GM12878 (cell line): ENCODE measurements at regions not wholly inside any gene's neighbourhood (a gene's known extent, or its start where the extent isn't known, plus 50 kb on each side); places are given as distances from the start of the nearest gene placed in this dataset.

ENCODE experiments used
- ATAC-seq: fragments of 200-7000 bp; cut with Tn5 transposase; 3 replicates; pipeline ENCODE4 v1.9.1; 2020; ENCODE audit warnings: mild to moderate bottlenecking, moderate library complexity
- BruUV-seq: library from RNA; stranded (reverse); fragments of 400-500 nt; replicated peaks from 2 replicates; lab custom pipeline; 2021; lab: Mats Ljungman, UMichigan
- CTCF ChIA-PET: fragments of 300-600 bp; sonication (Branson Sonifier 250); formaldehyde crosslinking; extraction: SDS; loops from one replicate; lab custom pipeline; 2021; ENCODE audit warnings: inconsistent platforms; lab: Yijun Ruan, JAX
- POLR2A ChIA-PET: fragments of 350-600 bp; formaldehyde crosslinking; extraction: SDS; loops from one replicate; lab custom pipeline; 2021; ENCODE audit warnings: inconsistent platforms; lab: Charles Lee
- RAD21 ChIA-PET: fragments of 300-600 bp; sonication (Branson Sonifier 250); formaldehyde crosslinking; loops from one replicate; lab custom pipeline; 2023; ENCODE audit warnings: antibody characterized with exemption; ENCODE audit not compliant: unreplicated experiment; lab: Charles Lee
- SMC1A ChIA-PET: fragments of 300-600 bp; sonication (Branson Sonifier 250); formaldehyde crosslinking; loops from one replicate; lab custom pipeline; 2023; ENCODE audit not compliant: unreplicated experiment, uncharacterized antibody; lab: Charles Lee
- DNase-seq: peaks from one replicate; pipeline ENCODE4 v3.0.0-alpha.2; 2011; ENCODE audit warnings: low read depth, low spot score
- FAIRE-seq: peaks from 3 replicates; lab custom pipeline; 2011; peaks lifted over from hg19 to GRCh38; lab: Jason Lieb, UNC
- H2AFZ ChIP-seq: 2 replicates; pipeline ENCODE4 v1.6.0; 2011; ENCODE audit warnings: low read depth, low read length, control low read depth; ENCODE audit not compliant: control insufficient read depth
- H3K27ac ChIP-seq: 2 replicates; pipeline ENCODE4 v1.5.1; 2011; ENCODE audit warnings: control low read depth; ENCODE audit not compliant: control insufficient read depth, insufficient read depth
- H3K27me3 ChIP-seq, 2 experiments: replicated peaks in 1 of 2; 2 replicates each; pipeline versions ENCODE4 v1.6.0 to v1.6.1; 2011; ENCODE audit warnings: low read length in 1 of 2; ENCODE audit not compliant: control insufficient read depth in 2 of 2, insufficient read depth in 2 of 2
- H3K36me3 ChIP-seq, 2 experiments: 2 replicates each; pipeline ENCODE4 v1.5.1; 2011; ENCODE audit warnings: low read length in 1 of 2; ENCODE audit not compliant: control insufficient read depth in 2 of 2, insufficient read depth in 2 of 2
- H3K4me1 ChIP-seq: 2 replicates; pipeline ENCODE4 v1.6.1; 2011; ENCODE audit warnings: mild to moderate bottlenecking, low read length, moderate library complexity, mixed read lengths; ENCODE audit not compliant: control insufficient read depth, insufficient read depth
- H3K4me2 ChIP-seq: 2 replicates; pipeline ENCODE4 v1.6.0; 2011; ENCODE audit warnings: control low read depth; ENCODE audit not compliant: control insufficient read depth, insufficient read depth
- H3K4me3 ChIP-seq: fragments of 200-600 bp; sonication (generic); 2 replicates; pipeline ENCODE4 v1.5.1; 2016
- H3K79me2 ChIP-seq: 2 replicates; pipeline ENCODE4 v1.6.0; 2011; ENCODE audit warnings: low read length; ENCODE audit not compliant: control insufficient read depth, insufficient read depth
- H3K9ac ChIP-seq: 2 replicates; pipeline ENCODE4 v1.8.0; 2011; ENCODE audit warnings: low read length, control low read depth, mixed read lengths; ENCODE audit not compliant: control insufficient read depth, insufficient read depth
- H3K9me3 ChIP-seq: replicated peaks from 3 replicates; pipeline ENCODE4 v1.5.1; 2011; ENCODE audit warnings: mild to moderate bottlenecking, low read length; ENCODE audit not compliant: control insufficient read depth, insufficient read depth
- H4K20me1 ChIP-seq: 2 replicates; pipeline ENCODE4 v1.6.0; 2011; ENCODE audit not compliant: control insufficient read depth, insufficient read depth
- ASH2L ChIP-seq: fragments of 300-600, 200-600 bp; sonication (generic); IDR thresholded peaks from 2 replicates; pipeline ENCODE4 v1.6.1; 2017; ENCODE audit warnings: low read depth, mild to moderate bottlenecking, borderline replicate concordance
- ATF7 ChIP-seq: fragments of 450-650 bp; IDR thresholded peaks from 2 replicates; pipeline ENCODE4 v1.6.1; 2016; ENCODE audit warnings: low read depth, mild to moderate bottlenecking
- CUX1 ChIP-seq: IDR thresholded peaks from 2 replicates; pipeline ENCODE4 v1.6.1; 2012; ENCODE audit warnings: improper control_type of control experiment, low read depth, low read length; ENCODE audit not compliant: insufficient replicate concordance
- GATAD2B ChIP-seq: fragments of 450-650 bp; conservative IDR thresholded peaks from 2 replicates; pipeline ENCODE4 v1.6.1; 2017; ENCODE audit warnings: low read depth, mild to moderate bottlenecking, moderate library complexity
- IRF3 ChIP-seq: fragments of 450-650 bp; IDR thresholded peaks from 2 replicates; pipeline ENCODE4 v1.6.1; 2014; ENCODE audit warnings: mild to moderate bottlenecking
- JUNB ChIP-seq: IDR thresholded peaks from 2 replicates; pipeline ENCODE4 v1.6.1; 2016; ENCODE audit warnings: antibody characterized with exemption, mild to moderate bottlenecking
- JUND ChIP-seq: IDR thresholded peaks from 2 replicates; pipeline ENCODE4 v1.6.1; 2012; ENCODE audit warnings: low read depth, mild to moderate bottlenecking, low read length, improper control_type of control experiment, moderate library complexity
- MEF2A ChIP-seq: IDR thresholded peaks from 2 replicates; pipeline ENCODE4 v1.6.1; 2011; ENCODE audit warnings: low read depth, mild to moderate bottlenecking, low read length, moderate library complexity; ENCODE audit not compliant: insufficient read depth
- MTA2 ChIP-seq: fragments of 450-650 bp; IDR thresholded peaks from 2 replicates; pipeline ENCODE4 v1.6.1; 2016; ENCODE audit warnings: low read depth, mild to moderate bottlenecking, moderate library complexity
- NR2F1 ChIP-seq: fragments of 450-650 bp; conservative IDR thresholded peaks from 2 replicates; pipeline ENCODE4 v1.6.1; 2017; ENCODE audit warnings: mild to moderate bottlenecking
- PAX8 ChIP-seq: fragments of 450-650 bp; IDR thresholded peaks from 2 replicates; pipeline ENCODE4 v1.6.1; 2017; ENCODE audit warnings: mild to moderate bottlenecking, moderate library complexity
- POU2F2 ChIP-seq: IDR thresholded peaks from 3 replicates; pipeline ENCODE4 v1.6.1; 2011; ENCODE audit warnings: low read depth, mild to moderate bottlenecking, low read length, borderline replicate concordance
- RB1 ChIP-seq: fragments of 450-650 bp; formaldehyde crosslinking; IDR thresholded peaks from 2 replicates; pipeline ENCODE4 v1.6.1; 2017; ENCODE audit warnings: mild to moderate bottlenecking, borderline replicate concordance
- SMC3 ChIP-seq: IDR thresholded peaks from 2 replicates; pipeline ENCODE4 v1.6.1; 2011; ENCODE audit warnings: low read length, improper control_type of control experiment, borderline replicate concordance
- ZNF217 ChIP-seq: fragments of 450-650 bp; IDR thresholded peaks from 2 replicates; pipeline ENCODE4 v1.6.1; 2017; ENCODE audit warnings: antibody characterized with exemption, mild to moderate bottlenecking
- ZNF384 ChIP-seq: IDR thresholded peaks from 2 replicates; pipeline ENCODE4 v1.6.1; 2012; ENCODE audit warnings: low read depth, mild to moderate bottlenecking, low read length, improper control_type of control experiment, borderline replicate concordance
- WGBS: methylation state at CpG from one replicate; pipeline ENCODE4 v1.1.6; 2016; ENCODE audit warnings: low lambda C conversion rate; ENCODE audit not compliant: insufficient replicate concordance, insufficient coverage; ENCODE audit errors: missing lambda C conversion rate; 5-methylcytosine and 5-hydroxymethylcytosine counted together
- in situ Hi-C: fragments of 300-500 bp; cut with MboI; formaldehyde crosslinking; loops from 9 replicates; pipeline ENCODE4 v1.14.3; 2018; ENCODE audit warnings: mixed read lengths
- intact Hi-C: fragments of 100-400 bp; cut with micrococcal nuclease; formaldehyde crosslinking; loops from one replicate; pipeline ENCODE4 v1.14.2; 2022; ENCODE audit not compliant: unreplicated experiment
- TF ChIP-seq, protein P1 (sequence below): fragments of 450-650 bp; IDR thresholded peaks from 2 replicates; pipeline ENCODE4 v1.6.1; 2018; ENCODE audit warnings: borderline replicate concordance, mild to moderate bottlenecking; ENCODE audit not compliant: partially characterized antibody

DNA sequence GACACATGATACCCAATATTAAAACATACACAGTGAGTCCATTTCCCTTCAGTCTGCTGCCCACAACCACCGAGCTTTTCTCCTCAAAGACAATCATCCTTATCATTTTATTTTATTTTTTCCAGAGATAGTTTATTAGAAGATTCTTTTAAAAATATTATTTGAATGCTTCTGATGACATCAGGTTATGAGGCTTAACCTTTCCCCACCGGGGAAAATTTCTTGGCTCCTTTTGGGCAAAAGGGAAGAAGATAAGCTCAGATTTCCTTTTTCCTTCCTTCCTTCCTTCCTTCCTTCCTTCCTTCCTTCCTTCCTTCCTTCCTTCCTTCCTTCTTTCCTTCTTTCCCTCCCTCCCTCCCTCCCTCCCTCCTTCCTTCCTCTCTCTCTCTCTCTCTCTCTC is 149.5 kb upstream of the CITED2 start:
- no peak overlapping the region for H3K4me3 ChIP-seq
- POLR2A ChIA-PET = no interaction called here
- no TSS peak for BruUV-seq
- no peak for ATAC-seq
- TF ChIP-seq JUNB = no peak
- TF ChIP-seq SMC3 = no peak
- no peak for TF ChIP-seq ZNF384
- TF ChIP-seq POU2F2 = no peak
- no peak for TF ChIP-seq CUX1
- TF ChIP-seq ZNF217 = no peak
- TF ChIP-seq RB1 = no peak
- TF ChIP-seq ATF7 = no peak
- TF ChIP-seq, protein P1, sequence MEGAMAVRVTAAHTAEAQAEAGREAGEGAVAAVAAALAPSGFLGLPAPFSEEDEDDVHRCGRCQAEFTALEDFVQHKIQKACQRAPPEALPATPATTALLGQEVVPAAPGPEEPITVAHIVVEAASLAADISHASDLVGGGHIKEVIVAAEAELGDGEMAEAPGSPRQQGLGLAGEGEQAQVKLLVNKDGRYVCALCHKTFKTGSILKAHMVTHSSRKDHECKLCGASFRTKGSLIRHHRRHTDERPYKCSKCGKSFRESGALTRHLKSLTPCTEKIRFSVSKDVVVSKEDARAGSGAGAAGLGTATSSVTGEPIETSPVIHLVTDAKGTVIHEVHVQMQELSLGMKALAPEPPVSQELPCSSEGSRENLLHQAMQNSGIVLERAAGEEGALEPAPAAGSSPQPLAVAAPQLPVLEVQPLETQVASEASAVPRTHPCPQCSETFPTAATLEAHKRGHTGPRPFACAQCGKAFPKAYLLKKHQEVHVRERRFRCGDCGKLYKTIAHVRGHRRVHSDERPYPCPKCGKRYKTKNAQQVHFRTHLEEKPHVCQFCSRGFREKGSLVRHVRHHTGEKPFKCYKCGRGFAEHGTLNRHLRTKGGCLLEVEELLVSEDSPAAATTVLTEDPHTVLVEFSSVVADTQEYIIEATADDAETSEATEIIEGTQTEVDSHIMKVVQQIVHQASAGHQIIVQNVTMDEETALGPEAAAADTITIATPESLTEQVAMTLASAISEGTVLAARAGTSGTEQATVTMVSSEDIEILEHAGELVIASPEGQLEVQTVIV = no peak
- TF ChIP-seq MTA2 = no peak
- no peak for TF ChIP-seq GATAD2B
- TF ChIP-seq IRF3 = no peak
- TF ChIP-seq MEF2A = no peak
- no peak for TF ChIP-seq JUND
- no peak for TF ChIP-seq NR2F1
- TF ChIP-seq PAX8 = no peak
- TF ChIP-seq ASH2L = no peak
- TF ChIP-seq, all 136 proteins: peak for 0
- Histone ChIP-seq H2AFZ (no peak overlapping the region), H3K9me3 (no peaks in the 10 kb centered on the region), H3K27me3 (no peaks in the 10 kb centered on the region), H3K4me2 (no peak overlapping the region), H3K79me2 (no peaks in the 10 kb centered on the region), H4K20me1 (no peaks in the 10 kb centered on the region), H3K9ac (no peak overlapping the region), H3K27ac (no peak overlapping the region), H3K36me3 (no peaks in the 10 kb centered on the region), H3K4me1 (no peaks in the 10 kb centered on the region)
- WGBS = 26% methylated on average over 2 of the region's 2 CpGs
- intact Hi-C loops (no loop called here), in situ Hi-C loops (no loop called here)
- CTCF ChIA-PET = no interaction called here
- SMC1A ChIA-PET = no interaction called here
- no peak for DNase-seq
- RAD21 ChIA-PET = interaction anchor here (0.6 kb wide), 1 partner anchor 46 kb away, joined by 3 read pairs; no protein-coding TSS in a partner anchor
- no peak for FAIRE-seq
